ENCODE measurements at regions not wholly inside any gene's neighbourhood (a gene's known extent, or its start where the extent isn't known, plus 50 kb on each side); places are given as distances from the start of the nearest gene placed in this dataset.
"Not testable (repeated sequence)": the region's sequence is repeated elsewhere in the genome, so short reads cannot be mapped to it uniquely, and the experiment has no call there.

GRCh38 chr16:35749253-35750141 lies 2290.1 kb downstream of the TP53TG3F start:
- no peak for DNase-seq

- DNase-seq = no peak
Measured at GRCh38 chr16:35750157-35750689, 2290.8 kb downstream of the TP53TG3F start.

GRCh38 chr16:35750701-35751104 lies 2291.3 kb downstream of the TP53TG3F start:
- DNase-seq = no peak

GRCh38 chr16:35751191-35751941 lies 2292.0 kb downstream of the TP53TG3F start:
- no peak for DNase-seq

- DNase-seq = no peak
Measured at GRCh38 chr16:35752012-35752772, 2292.8 kb downstream of the TP53TG3F start.

- DNase-seq = no peak
Measured at GRCh38 chr16:35752773-35753558, 2293.6 kb downstream of the TP53TG3F start.

GRCh38 chr16:35753559-35754390 lies 2294.4 kb downstream of the TP53TG3F start:
- DNase-seq = no peak

- no peak for DNase-seq
Measured at GRCh38 chr16:35754391-35755369, 2295.3 kb downstream of the TP53TG3F start.

GRCh38 chr16:35788381-35788780 lies 2329.0 kb downstream of the TP53TG3F start:
- no peak for DNase-seq

- no peak for DNase-seq
Measured at GRCh38 chr16:35792516-35793285, 2333.3 kb downstream of the TP53TG3F start.

GRCh38 chr16:35793601-35794000 lies 2334.2 kb downstream of the TP53TG3F start:
- DNase-seq = no peak

- DNase-seq = no peak
Measured at GRCh38 chr16:35794896-35795295, 2335.5 kb downstream of the TP53TG3F start.

GRCh38 chr16:35795361-35796029 lies 2336.1 kb downstream of the TP53TG3F start:
- no peak for DNase-seq

GRCh38 chr16:35797811-35798210 lies 2338.4 kb downstream of the TP53TG3F start:
- DNase-seq = no peak

GRCh38 chr16:35798885-35799426 lies 2339.5 kb downstream of the TP53TG3F start:
- no peak for DNase-seq

GRCh38 chr16:35804465-35804864 lies 2345.1 kb downstream of the TP53TG3F start:
- not testable (repeated sequence) for DNase-seq

GRCh38 chr16:35823342-35823741 lies 2363.9 kb downstream of the TP53TG3F start:
- DNase-seq = no peak

All from muscle of back (tissue), 3 donors.